Esophagus muscularis mucosa (tissue), 4 donors: ENCODE measurements at regions not wholly inside any gene's neighbourhood (a gene's known extent, or its start where the extent isn't known, plus 50 kb on each side); places are given as distances from the start of the nearest gene placed in this dataset.
A peak's percentile ranks its signal among the peaks of the same experiment; 100 is the strongest.
"Not testable (repeated sequence)": the region's sequence is repeated elsewhere in the genome, so short reads cannot be mapped to it uniquely, and the experiment has no call there.

Experiments used
- DNase-seq: peaks from one replicate; pipeline ENCODE4 v3.0.0-alpha.2; 2017; ENCODE audit errors: extremely low spot score
- H3K27ac ChIP-seq, 4 donors: fragments of 200-600 bp; sonication (generic); replicated peaks in 1 of 4; 1 replicate in 3 of 4; 2 replicates in 1 of 4; pipeline ENCODE4 v1.5.1; 2016 to 2019; ENCODE audit warnings: mild to moderate bottlenecking in 1 of 4
- H3K27me3 ChIP-seq, 4 donors: fragments of 200-600 bp; sonication (generic); one replicate each; pipeline versions ENCODE4 v1.5.1 to v1.6.0; 2016 to 2019
- H3K36me3 ChIP-seq, 4 donors: fragments of 200-600 bp; sonication (generic); one replicate each; pipeline ENCODE4 v1.5.1; 2016 to 2019
- H3K4me1 ChIP-seq, 4 donors: fragments of 200-600 bp; sonication (generic); one replicate each; pipeline ENCODE4 v1.5.1; 2016 to 2019
- H3K4me3 ChIP-seq, 4 donors: fragments of 200-600 bp; sonication (generic); 1 replicate in 2 of 4; 2 replicates in 2 of 4; pipeline ENCODE4 v1.5.1; 2016 to 2019; ENCODE audit warnings: mild to moderate bottlenecking in 4 of 4, moderate library complexity in 1 of 4
- H3K9me3 ChIP-seq, 4 donors: fragments of 200-600 bp; sonication (generic); 1 replicate in 3 of 4; 2 replicates in 1 of 4; pipeline ENCODE4 v1.5.1; 2016 to 2019
- EP300 ChIP-seq: sonication (generic); formaldehyde crosslinking; IDR thresholded peaks from one replicate; pipeline ENCODE4 v1.6.1; 2017; ENCODE audit warnings: antibody characterized with exemption
- POLR2A ChIP-seq: fragments of 450-650 bp; IDR thresholded peaks from one replicate; pipeline ENCODE4 v1.6.1; 2017; ENCODE audit warnings: antibody characterized with exemption, moderate library complexity, mild to moderate bottlenecking, low read depth
- POLR2AphosphoS5 ChIP-seq, 2 donors: sonication (generic); formaldehyde crosslinking; IDR thresholded peaks; one replicate each; pipeline ENCODE4 v1.6.1; 2017; ENCODE audit warnings: antibody characterized with exemption in 2 of 2
- WGBS: methylation state at CpG from one replicate; pipeline ENCODE4 v1.1.5; 2018; 5-methylcytosine and 5-hydroxymethylcytosine counted together
- intact Hi-C: fragments of 100-400 bp; cut with DNase I; formaldehyde crosslinking; loops from one replicate; pipeline ENCODE4 v1.15.1; 2023
- TF ChIP-seq, protein P1 (sequence below), 3 experiments: fragments of 200-600 bp in 2 of 3; fragments of 450-650 bp in 1 of 3; sonication (generic) in 2 of 3; IDR thresholded peaks; one replicate each; pipeline ENCODE4 v1.5.1; 2017 to 2019; ENCODE audit warnings: antibody characterized with exemption in 3 of 3, mild to moderate bottlenecking in 2 of 3, moderate library complexity in 1 of 3

DNA sequence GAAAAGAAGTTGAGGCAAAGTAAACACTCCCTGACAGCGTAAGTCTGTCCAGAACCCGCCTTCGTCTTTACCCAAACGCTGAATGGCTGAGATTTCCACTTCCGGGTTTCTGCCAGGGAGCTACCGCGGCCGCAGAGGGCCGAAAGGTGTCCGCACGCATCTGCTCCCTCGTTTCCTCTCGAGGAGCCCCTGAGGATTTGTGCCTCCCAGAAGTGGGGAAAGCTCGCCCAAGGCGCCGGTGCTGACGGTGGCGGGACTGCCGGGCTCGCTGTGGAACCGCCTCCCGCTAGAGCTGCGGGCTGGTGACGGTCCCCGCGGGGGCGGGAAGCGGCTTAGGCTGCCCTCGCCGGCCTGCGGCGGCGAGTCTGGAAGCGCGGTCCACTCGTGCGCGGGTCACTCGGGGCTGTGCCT is 1760.2 kb upstream of the DEFB115 start:
- H3K27ac ChIP-seq: peak overlapping the region in 1 of 4 donors; percentile 79
- peak; percentile 93 for DNase-seq
- H3K4me3 ChIP-seq: peak overlapping the region in 1 of 4 donors; percentile 56
- TF ChIP-seq, protein P1, sequence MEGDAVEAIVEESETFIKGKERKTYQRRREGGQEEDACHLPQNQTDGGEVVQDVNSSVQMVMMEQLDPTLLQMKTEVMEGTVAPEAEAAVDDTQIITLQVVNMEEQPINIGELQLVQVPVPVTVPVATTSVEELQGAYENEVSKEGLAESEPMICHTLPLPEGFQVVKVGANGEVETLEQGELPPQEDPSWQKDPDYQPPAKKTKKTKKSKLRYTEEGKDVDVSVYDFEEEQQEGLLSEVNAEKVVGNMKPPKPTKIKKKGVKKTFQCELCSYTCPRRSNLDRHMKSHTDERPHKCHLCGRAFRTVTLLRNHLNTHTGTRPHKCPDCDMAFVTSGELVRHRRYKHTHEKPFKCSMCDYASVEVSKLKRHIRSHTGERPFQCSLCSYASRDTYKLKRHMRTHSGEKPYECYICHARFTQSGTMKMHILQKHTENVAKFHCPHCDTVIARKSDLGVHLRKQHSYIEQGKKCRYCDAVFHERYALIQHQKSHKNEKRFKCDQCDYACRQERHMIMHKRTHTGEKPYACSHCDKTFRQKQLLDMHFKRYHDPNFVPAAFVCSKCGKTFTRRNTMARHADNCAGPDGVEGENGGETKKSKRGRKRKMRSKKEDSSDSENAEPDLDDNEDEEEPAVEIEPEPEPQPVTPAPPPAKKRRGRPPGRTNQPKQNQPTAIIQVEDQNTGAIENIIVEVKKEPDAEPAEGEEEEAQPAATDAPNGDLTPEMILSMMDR (IDR thresholded peaks at IDR 0.05): no peak
- no peak for TF ChIP-seq POLR2A
- no peak for TF ChIP-seq POLR2AphosphoS5 (IDR thresholded peaks at IDR 0.05)
- TF ChIP-seq EP300: no peak
- H3K4me1 ChIP-seq: no peaks in the 10 kb centered on the region
- intact Hi-C loops: no loop called here
- 56% methylated on average over 39 of the region's 39 CpGs for WGBS
- peaks cover 0 to 11% (median 4%) of the 10 kb centered on the region in 4 donors for H3K9me3 ChIP-seq
- no peaks in the 10 kb centered on the region for H3K36me3 ChIP-seq
- peaks cover 0 to 9% (median 0%) of the 10 kb centered on the region in 4 donors for H3K27me3 ChIP-seq

DNA sequence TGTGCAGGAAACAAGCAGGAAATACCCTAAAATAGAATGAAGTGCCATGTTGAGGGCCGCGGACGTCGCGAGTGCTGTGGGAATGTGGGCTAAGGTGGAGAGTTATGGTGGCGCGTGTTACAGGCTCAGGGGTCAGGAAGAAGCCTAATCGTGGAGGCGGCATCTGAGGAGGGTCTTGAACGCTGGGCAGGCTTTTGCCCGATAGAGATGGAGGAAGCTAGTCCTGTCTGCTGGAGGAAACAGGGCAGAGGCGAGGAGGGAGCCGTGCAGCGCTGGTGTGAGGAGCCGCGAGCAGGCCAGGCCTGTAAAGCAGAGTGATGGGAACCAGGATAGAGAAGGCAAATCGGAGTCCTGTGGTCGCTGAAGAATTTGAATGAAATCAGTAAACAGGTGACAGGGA is 1759.8 kb upstream of the DEFB115 start:
- H3K4me3 ChIP-seq: peak overlapping the region in 1 of 4 donors; percentile 56
- intact Hi-C loops, H3K36me3 ChIP-seq, H3K27me3 ChIP-seq, H3K4me1 ChIP-seq, DNase-seq: not testable (repeated sequence)
- H3K27ac ChIP-seq: peak overlapping the region in 1 of 4 donors; percentile 79
- 57% methylated on average over 18 of the region's 18 CpGs for WGBS
- peaks cover 0 to 11% (median 4%) of the 10 kb centered on the region in 4 donors for H3K9me3 ChIP-seq

DNA sequence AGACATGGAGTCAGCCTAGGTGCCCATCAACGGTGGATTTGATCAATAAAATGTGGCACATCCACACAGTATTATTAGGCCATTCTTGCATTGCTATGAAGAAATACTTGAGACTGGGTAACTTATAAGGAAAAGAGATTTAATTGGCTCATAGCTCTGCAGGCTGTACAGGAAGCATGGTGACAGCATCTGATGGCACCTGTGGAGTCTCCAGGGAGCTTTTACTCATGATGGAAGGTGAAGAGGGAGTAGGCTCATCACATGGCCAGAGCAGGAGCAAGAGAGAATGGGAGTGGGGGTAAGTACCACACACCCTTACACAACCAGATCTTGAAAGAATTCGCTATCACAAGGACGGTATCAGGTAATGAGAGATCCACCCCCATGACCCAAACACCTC is 1756.7 kb upstream of the DEFB115 start:
- peak; percentile 93 for DNase-seq
- H3K9me3 ChIP-seq: peaks cover 0 to 11% (median 4%) of the 10 kb centered on the region in 4 donors
- H3K27me3 ChIP-seq, H3K27ac ChIP-seq, H3K4me3 ChIP-seq, intact Hi-C loops, H3K4me1 ChIP-seq, H3K36me3 ChIP-seq: not testable (repeated sequence)
- 61% methylated on average over 3 of the region's 3 CpGs for WGBS

DNA sequence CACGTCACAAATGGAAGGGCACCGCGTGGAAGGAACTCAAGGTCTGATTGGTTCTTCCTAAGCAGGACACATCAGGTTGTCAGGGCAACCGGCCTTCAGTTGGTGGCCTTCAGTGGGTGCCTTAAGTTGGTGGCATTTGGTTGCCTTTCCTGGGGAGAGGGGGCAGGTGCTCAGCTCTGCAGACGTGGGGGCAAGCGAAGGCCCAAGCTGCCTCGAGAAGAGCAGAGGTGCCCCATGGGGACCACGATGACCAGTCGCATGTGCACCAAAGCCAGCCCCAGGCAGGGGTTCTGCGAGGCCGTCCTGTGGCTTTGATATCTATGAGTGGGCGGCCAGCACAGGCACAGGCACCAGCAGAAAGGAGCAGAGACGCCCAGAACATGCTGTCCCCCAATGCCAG is 1742.8 kb upstream of the DEFB115 start:
- 74% methylated on average over 13 of the region's 13 CpGs for WGBS
- H3K4me1 ChIP-seq, intact Hi-C loops, H3K36me3 ChIP-seq, H3K27me3 ChIP-seq, H3K27ac ChIP-seq, H3K4me3 ChIP-seq, DNase-seq: not testable (repeated sequence)
- peaks cover 0 to 32% (median 24%) of the 10 kb centered on the region in 4 donors for H3K9me3 ChIP-seq

DNA sequence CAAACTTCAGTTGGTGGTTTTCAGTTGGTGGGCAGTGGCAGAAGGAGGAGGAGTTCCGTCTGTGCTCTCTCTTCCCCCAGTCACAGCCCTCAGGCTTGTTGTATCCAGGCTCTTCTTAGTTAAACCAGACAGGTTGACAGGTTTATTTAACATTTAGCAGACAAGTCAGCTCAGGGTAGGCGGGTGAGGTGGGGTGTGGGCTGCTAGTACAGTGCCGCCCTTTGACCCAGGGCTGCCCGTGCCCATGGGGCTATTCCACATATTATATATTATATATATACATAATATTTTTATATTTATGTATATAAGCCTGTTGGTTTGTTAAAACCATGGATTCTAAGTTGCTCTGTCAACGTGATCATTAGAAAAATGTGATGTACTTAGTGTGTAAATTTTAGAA is 1740.6 kb upstream of the DEFB115 start:
- H3K4me1 ChIP-seq, intact Hi-C loops, H3K27me3 ChIP-seq, DNase-seq, H3K27ac ChIP-seq, H3K36me3 ChIP-seq, H3K4me3 ChIP-seq: not testable (repeated sequence)
- H3K9me3 ChIP-seq: peaks cover 0 to 19% (median 15%) of the 10 kb centered on the region in 4 donors
- WGBS: 64% methylated on average over 5 of the region's 5 CpGs

DNA sequence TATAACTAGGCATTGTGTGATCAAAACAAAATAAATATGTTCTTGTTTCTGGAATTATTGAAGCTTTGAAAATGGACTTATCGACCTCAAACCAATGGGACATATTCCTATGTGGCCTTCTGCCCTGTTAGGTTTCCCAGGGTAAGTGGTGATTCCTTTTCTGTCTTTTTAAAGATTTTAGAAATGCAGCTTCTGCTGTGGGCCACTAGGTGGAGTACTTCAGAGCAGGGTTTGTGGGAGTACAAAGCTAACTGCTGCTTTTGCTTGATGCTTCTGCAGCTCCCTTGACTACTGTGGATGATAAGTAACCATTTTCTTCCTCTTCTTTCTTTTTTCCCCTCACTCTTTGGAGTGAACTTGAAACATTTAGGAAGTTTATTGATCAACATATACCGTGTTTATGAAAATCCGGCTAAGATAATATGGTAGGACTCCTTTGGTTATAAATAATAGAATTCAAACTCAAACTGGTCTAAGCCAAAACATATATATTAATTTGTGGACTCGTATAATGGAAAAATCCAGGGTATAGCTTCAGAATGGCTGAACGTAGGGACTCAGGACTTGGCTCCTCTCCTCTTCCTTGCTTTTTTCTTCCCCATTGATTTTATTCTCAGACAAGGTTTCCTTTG is 1737.7 kb upstream of the DEFB115 start:
- H3K9me3 ChIP-seq, H3K27me3 ChIP-seq, H3K36me3 ChIP-seq, intact Hi-C loops, H3K4me3 ChIP-seq, H3K27ac ChIP-seq, H3K4me1 ChIP-seq, DNase-seq: not testable (repeated sequence)
- WGBS: 39% methylated on average over 5 of the region's 5 CpGs
- TF ChIP-seq, protein P1 (IDR thresholded peaks at IDR 0.05): peak in 1 of 3 experiments; percentile 29

DNA sequence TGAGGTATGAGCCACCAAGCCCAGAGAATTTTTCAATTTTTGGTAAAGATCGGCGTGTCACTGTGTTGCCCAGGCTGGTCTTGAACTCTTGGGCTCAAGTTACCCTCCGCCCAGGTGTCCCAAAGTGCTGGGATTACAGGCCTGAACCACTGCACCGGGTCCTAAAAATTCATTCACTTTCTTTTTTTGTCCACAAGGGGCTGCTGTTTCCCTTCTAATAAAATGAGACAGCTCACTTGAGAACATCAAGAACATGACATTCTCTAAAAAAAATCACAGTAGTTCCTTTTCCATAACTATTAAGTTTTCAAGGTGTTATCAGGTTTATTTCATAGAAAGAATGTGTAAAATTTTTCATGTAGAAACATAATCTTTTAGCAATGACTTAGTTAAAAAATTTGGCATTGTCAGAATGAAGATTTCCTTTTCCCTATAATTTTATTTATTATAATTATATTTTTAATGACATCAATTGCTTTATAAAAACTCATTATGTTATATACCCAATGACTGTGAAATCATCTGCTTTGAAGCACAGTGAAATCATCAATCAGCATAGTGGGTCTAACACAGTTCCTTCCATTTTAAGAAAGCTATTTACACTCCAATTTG is 1723.8 kb upstream of the DEFB115 start:
- H3K27me3 ChIP-seq, H3K36me3 ChIP-seq, DNase-seq, H3K9me3 ChIP-seq, H3K4me3 ChIP-seq, H3K4me1 ChIP-seq, H3K27ac ChIP-seq, intact Hi-C loops: not testable (repeated sequence)
- WGBS: 38% methylated on average over 4 of the region's 4 CpGs

DNA sequence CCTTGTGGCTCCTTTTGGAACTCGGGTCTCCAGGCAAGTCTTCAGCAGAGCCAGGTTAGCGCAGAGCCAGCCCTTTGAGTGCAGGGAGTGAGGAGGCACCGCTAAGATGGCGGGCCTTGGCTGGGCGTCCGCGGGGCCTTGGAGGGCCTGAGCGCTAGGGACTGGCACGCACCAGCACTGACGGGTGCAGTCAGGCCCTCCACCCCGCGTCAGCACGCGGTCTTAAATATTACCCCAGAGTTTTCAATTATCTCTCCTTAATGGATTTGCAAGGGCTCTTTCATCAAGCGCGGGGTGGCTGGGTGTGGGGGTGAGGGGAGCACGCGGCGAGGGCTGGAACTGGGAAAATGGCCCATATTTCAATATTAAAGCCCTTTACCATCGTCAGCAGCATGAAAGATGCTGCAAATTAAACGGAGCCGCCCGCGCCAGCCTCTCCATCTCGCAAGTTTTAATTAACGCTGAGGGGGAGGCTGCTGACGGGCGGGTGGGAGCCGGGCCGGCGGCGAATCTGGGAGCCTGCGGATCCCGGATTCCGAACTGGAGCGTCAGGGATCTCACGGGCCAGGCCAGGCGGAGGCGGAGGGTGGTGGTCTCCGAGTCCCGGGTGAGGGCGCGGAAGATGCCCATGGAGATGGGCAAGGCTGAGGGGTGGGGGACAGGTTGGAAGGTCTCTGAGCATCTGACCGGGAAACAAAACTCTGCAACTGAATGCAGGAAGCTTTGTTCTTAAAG is 1690.4 kb upstream of the DEFB115 start:
- H3K27ac ChIP-seq, intact Hi-C loops, H3K36me3 ChIP-seq, H3K4me1 ChIP-seq, H3K4me3 ChIP-seq, H3K9me3 ChIP-seq: not testable (repeated sequence)
- peaks cover 0 to 12% (median 0%) of the 10 kb centered on the region in 4 donors for H3K27me3 ChIP-seq
- DNase-seq: peak; percentile 31
- WGBS: 78% methylated on average over 29 of the region's 44 CpGs

DNA sequence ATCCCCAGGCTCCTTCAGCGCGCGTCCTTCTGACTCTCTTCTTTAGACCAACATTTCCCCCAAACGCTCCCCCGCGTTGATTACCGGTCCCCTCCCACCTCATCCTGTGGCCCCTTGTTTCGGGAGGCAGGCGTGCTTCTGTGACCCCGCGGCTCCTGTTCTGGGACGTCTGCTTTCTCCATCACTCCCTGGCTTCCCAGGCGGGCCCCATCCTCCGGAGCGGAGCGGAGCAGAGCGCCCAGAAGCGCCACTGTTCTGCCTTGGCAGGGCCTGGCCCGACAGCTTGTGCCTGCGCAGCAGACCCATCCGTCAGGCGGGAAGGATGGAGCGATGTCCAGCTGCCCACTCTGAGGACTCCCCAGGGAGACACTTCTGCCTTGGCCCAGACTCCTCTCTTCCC is 1689.8 kb upstream of the DEFB115 start:
- H3K4me1 ChIP-seq, H3K27ac ChIP-seq, H3K9me3 ChIP-seq, H3K36me3 ChIP-seq, intact Hi-C loops, H3K4me3 ChIP-seq: not testable (repeated sequence)
- peak; percentile 19 for DNase-seq
- peaks cover 0 to 12% (median 0%) of the 10 kb centered on the region in 4 donors for H3K27me3 ChIP-seq
- WGBS: 59% methylated on average over 23 of the region's 23 CpGs

DNA sequence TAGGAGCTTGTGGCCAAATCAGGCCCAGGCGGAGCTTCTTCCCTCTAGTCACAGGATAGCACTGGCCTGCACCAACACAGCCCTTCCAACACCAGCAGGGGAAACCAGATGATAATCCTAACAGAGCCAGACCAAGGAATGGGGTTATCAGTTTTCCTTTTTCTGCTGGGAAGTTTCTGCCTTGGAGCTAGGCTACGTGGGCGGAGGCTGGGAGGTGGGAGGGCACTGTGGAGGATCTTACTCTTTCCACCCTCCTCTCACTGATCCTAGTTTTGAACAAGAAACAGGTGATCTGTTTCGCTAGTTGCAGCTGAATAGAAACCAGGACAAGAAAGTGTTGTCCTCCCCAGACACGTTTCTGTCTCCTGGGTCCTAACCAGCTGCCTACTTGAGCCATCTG is 1687.3 kb upstream of the DEFB115 start:
- intact Hi-C loops: not testable (repeated sequence)
- DNase-seq: peak; percentile 7

More for the DNA sequence above, 1687.3 kb upstream of the DEFB115 start:
- 61% methylated on average over 5 of the region's 5 CpGs for WGBS
- H3K27ac ChIP-seq, H3K36me3 ChIP-seq, H3K4me3 ChIP-seq, H3K4me1 ChIP-seq, H3K9me3 ChIP-seq: not testable (repeated sequence)
- peaks cover 0 to 12% (median 0%) of the 10 kb centered on the region in 4 donors for H3K27me3 ChIP-seq
